ENCODE measurements at regions not wholly inside any gene's neighbourhood (a gene's known extent, or its start where the extent isn't known, plus 50 kb on each side); places are given as distances from the start of the nearest gene placed in this dataset.

DNA sequence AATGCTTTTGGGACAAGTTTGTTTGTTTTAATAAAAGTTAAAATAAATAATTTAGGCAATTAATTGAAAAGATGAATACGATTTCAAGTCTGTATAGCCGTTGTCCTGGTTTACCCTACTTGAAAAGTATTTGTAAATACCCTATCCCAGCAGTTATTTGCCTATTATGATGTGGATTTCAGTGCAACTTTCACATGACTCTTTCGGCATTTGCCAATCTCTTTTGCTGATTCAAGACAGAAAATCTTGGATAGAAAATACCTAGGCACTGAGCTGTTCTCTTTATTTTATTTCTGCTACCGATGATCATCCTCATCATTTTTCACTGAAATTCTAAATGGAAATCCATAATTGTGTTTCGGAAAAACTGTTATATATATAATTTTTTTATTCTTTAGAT lies 125.9 kb upstream of the FZD8 start:
- TF ChIP-seq, protein P1, sequence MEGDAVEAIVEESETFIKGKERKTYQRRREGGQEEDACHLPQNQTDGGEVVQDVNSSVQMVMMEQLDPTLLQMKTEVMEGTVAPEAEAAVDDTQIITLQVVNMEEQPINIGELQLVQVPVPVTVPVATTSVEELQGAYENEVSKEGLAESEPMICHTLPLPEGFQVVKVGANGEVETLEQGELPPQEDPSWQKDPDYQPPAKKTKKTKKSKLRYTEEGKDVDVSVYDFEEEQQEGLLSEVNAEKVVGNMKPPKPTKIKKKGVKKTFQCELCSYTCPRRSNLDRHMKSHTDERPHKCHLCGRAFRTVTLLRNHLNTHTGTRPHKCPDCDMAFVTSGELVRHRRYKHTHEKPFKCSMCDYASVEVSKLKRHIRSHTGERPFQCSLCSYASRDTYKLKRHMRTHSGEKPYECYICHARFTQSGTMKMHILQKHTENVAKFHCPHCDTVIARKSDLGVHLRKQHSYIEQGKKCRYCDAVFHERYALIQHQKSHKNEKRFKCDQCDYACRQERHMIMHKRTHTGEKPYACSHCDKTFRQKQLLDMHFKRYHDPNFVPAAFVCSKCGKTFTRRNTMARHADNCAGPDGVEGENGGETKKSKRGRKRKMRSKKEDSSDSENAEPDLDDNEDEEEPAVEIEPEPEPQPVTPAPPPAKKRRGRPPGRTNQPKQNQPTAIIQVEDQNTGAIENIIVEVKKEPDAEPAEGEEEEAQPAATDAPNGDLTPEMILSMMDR (conservative IDR thresholded peaks at IDR 0.05; ENCODE audit: low read depth, low read length): no peak
- TF ChIP-seq EZH2 (IDR thresholded peaks at IDR 0.05; ENCODE audit: borderline replicate concordance, low read depth, low read length, poor library complexity, severe bottlenecking): no peak

Measured in A673 (cell line).